Activated CD8-positive, alpha-beta memory T cell treated with anti-CD3 and anti-CD28 coated beads for 36 hours (primary cell): ENCODE measurements at regions not wholly inside any gene's neighbourhood (a gene's known extent, or its start where the extent isn't known, plus 50 kb on each side); places are given as distances from the start of the nearest gene placed in this dataset.

Experiments
- CTCF ChIA-PET: fragments of 350-600 bp; sonication (Branson Sonifier 250); formaldehyde crosslinking; loops from one replicate; lab custom pipeline; 2021; ENCODE audit warnings: antibody characterized with exemption; lab: Charles Lee
- POLR2A ChIA-PET: fragments of 350-600 bp; sonication (Branson Sonifier 250); formaldehyde crosslinking; loops from one replicate; lab custom pipeline; 2021; ENCODE audit warnings: antibody characterized with exemption; lab: Charles Lee

- CTCF ChIA-PET: no interaction called here
Measured at GRCh38 chr17:33598797-33599196, 305.7 kb upstream of the ASIC2 start.

GRCh38 chr17:33602981-33603380, 309.9 kb upstream of the ASIC2 start:
- CTCF ChIA-PET: no interaction called here
- POLR2A ChIA-PET: no interaction called here

More at GRCh38 chr17:33598797-33599196, 305.7 kb upstream of the ASIC2 start:
- POLR2A ChIA-PET: no interaction called here

- CTCF ChIA-PET: no interaction called here
- POLR2A ChIA-PET: no interaction called here
Measured at GRCh38 chr17:33603789-33604188, 310.7 kb upstream of the ASIC2 start.

GRCh38 chr17:33611532-33611931, 318.4 kb upstream of the ASIC2 start:
- ChIA-PET CTCF (no interaction called here), POLR2A (no interaction called here)

GRCh38 chr17:33615861-33616260, 322.8 kb upstream of the ASIC2 start:
- POLR2A ChIA-PET: no interaction called here
- CTCF ChIA-PET: no interaction called here

- POLR2A ChIA-PET: no interaction called here
Measured at GRCh38 chr17:33623841-33624240, 330.7 kb upstream of the ASIC2 start.

GRCh38 chr17:33628500-33629346, 335.6 kb upstream of the ASIC2 start:
- POLR2A ChIA-PET: interaction anchor here (0.6 kb wide), 1 partner anchor 807 kb away, joined by 5 read pairs; no protein-coding TSS in a partner anchor

More at GRCh38 chr17:33623841-33624240, 330.7 kb upstream of the ASIC2 start:
- CTCF ChIA-PET: no interaction called here

GRCh38 chr17:33633446-33633845, 340.4 kb upstream of the ASIC2 start:
- ChIA-PET POLR2A (no interaction called here), CTCF (no interaction called here)

More at GRCh38 chr17:33628500-33629346, 335.6 kb upstream of the ASIC2 start:
- CTCF ChIA-PET: no interaction called here

GRCh38 chr17:33637534-33637933, 344.4 kb upstream of the ASIC2 start:
- CTCF ChIA-PET: no interaction called here
- POLR2A ChIA-PET: no interaction called here

GRCh38 chr17:33639103-33639880, 346.2 kb upstream of the ASIC2 start:
- POLR2A ChIA-PET: no interaction called here
- CTCF ChIA-PET: no interaction called here

GRCh38 chr17:33640629-33641028, 347.5 kb upstream of the ASIC2 start:
- POLR2A ChIA-PET: no interaction called here
- CTCF ChIA-PET: no interaction called here

GRCh38 chr17:33642002-33642401, 348.9 kb upstream of the ASIC2 start:
- POLR2A ChIA-PET: no interaction called here

GRCh38 chr17:33647956-33648355, 354.9 kb upstream of the ASIC2 start:
- CTCF ChIA-PET: no interaction called here
- POLR2A ChIA-PET: no interaction called here

More at GRCh38 chr17:33642002-33642401, 348.9 kb upstream of the ASIC2 start:
- CTCF ChIA-PET: no interaction called here

GRCh38 chr17:33650304-33650703, 357.2 kb upstream of the ASIC2 start:
- POLR2A ChIA-PET: no interaction called here

GRCh38 chr17:33651686-33652085, 358.6 kb upstream of the ASIC2 start:
- ChIA-PET POLR2A (no interaction called here), CTCF (no interaction called here)

More at GRCh38 chr17:33650304-33650703, 357.2 kb upstream of the ASIC2 start:
- CTCF ChIA-PET: no interaction called here

- POLR2A ChIA-PET: no interaction called here
- CTCF ChIA-PET: interaction anchor here (1.2 kb wide), 1 partner anchor 22 kb away, joined by 4 read pairs; no protein-coding TSS in a partner anchor
Measured at GRCh38 chr17:33652731-33653398, 359.8 kb upstream of the ASIC2 start.

GRCh38 chr17:33653399-33653788, 360.3 kb upstream of the ASIC2 start:
- ChIA-PET POLR2A (no interaction called here), CTCF (interaction anchor here (1.2 kb wide), 1 partner anchor 22 kb away, joined by 4 read pairs; no protein-coding TSS in a partner anchor)

- ChIA-PET CTCF (interaction anchor here (0.7 kb wide), 1 partner anchor 56 kb away, joined by 8 read pairs; no protein-coding TSS in a partner anchor), POLR2A (no interaction called here)
Measured at GRCh38 chr17:33657181-33657580, 364.1 kb upstream of the ASIC2 start.

- ChIA-PET CTCF (no interaction called here), POLR2A (no interaction called here)
Measured at GRCh38 chr17:33661975-33662374, 368.9 kb upstream of the ASIC2 start.
